Left lung (tissue), 4 donors: ENCODE measurements at regions not wholly inside any gene's neighbourhood (a gene's known extent, or its start where the extent isn't known, plus 50 kb on each side); places are given as distances from the start of the nearest gene placed in this dataset.

Source experiments
- ATAC-seq: fragments of 200-7000 bp; cut with Tn5 transposase; one replicate; pipeline ENCODE4 v1.9.1; 2020; ENCODE audit warnings: moderate library complexity
- DNase-seq, 4 donors: peaks; one replicate each; pipeline ENCODE4 v3.0.0-alpha.2; 2013 to 2020
- H3K27ac ChIP-seq, 2 donors: fragments of 200-600 bp; sonication (generic) in 1 of 2; one replicate each; pipeline versions ENCODE4 v1.5.0 to v1.8.0; 2020 to 2021
- H3K27me3 ChIP-seq, 2 donors: fragments of 200-600 bp; sonication (generic) in 1 of 2; one replicate each; pipeline versions ENCODE4 v1.5.0 to v1.8.0; 2020 to 2021
- H3K36me3 ChIP-seq, 2 donors: fragments of 200-600 bp; sonication (generic) in 1 of 2; one replicate each; pipeline versions ENCODE4 v1.5.0 to v1.8.0; 2020 to 2021
- H3K4me1 ChIP-seq, 2 donors: fragments of 200-600 bp; one replicate each; pipeline ENCODE4 v1.8.0; 2021
- H3K4me3 ChIP-seq, 2 donors: fragments of 200-600 bp; sonication (generic) in 1 of 2; one replicate each; pipeline versions ENCODE4 v1.5.0 to v1.8.0; 2020 to 2021; ENCODE audit warnings: mild to moderate bottlenecking in 1 of 2
- H3K9me3 ChIP-seq, 2 donors: fragments of 200-600 bp; sonication (generic) in 1 of 2; one replicate each; pipeline versions ENCODE4 v1.5.0 to v1.8.0; 2020 to 2021
- CTCF ChIP-seq, 2 donors: fragments of 200-600 bp; sonication (generic) in 1 of 2; IDR thresholded peaks; one replicate each; pipeline versions ENCODE4 v1.5.0 to v1.8.0; 2021; ENCODE audit warnings: antibody characterized with exemption in 2 of 2
- intact Hi-C, 2 donors: fragments of 100-400 bp; cut with DNase I; formaldehyde crosslinking; loops; one replicate each; pipeline versions ENCODE4 v1.11.2 to v1.14.2; 2022
- donor health status: DM: no; HTN: yes; CAD: no.
- donor health status: DM: no; HTN: no; CAD: no.

- Histone ChIP-seq H3K4me1 (no peaks in the 10 kb centered on the region), H3K27me3 (no peaks in the 10 kb centered on the region), H3K36me3 (no peaks in the 10 kb centered on the region), H3K27ac (no peak overlapping the region), H3K4me3 (no peak overlapping the region), H3K9me3 (peaks cover 0 to 10% of the 10 kb centered on the region in 2 donors)
- ATAC-seq: no peak
- DNase-seq: no peak
- intact Hi-C loops: no loop called here
- no peak for TF ChIP-seq CTCF (IDR thresholded peaks at IDR 0.05)
These were observed 119.3 kb upstream of the CHST15 start for GRCh38 chr10:124212702-124213101.

GRCh38 chr10:124211921-124212320 lies 118.5 kb upstream of the CHST15 start:
- Histone ChIP-seq H3K4me3 (no peak overlapping the region), H3K36me3 (no peaks in the 10 kb centered on the region), H3K27ac (no peak overlapping the region), H3K27me3 (no peaks in the 10 kb centered on the region), H3K9me3 (peaks cover 0 to 10% of the 10 kb centered on the region in 2 donors), H3K4me1 (no peaks in the 10 kb centered on the region)
- no peak for DNase-seq
- no peak for TF ChIP-seq CTCF (IDR thresholded peaks at IDR 0.05)
- ATAC-seq: no peak
- intact Hi-C loops: no loop called here

GRCh38 chr10:124210263-124210662 lies 116.9 kb upstream of the CHST15 start:
- Histone ChIP-seq H3K36me3 (no peaks in the 10 kb centered on the region), H3K27me3 (no peaks in the 10 kb centered on the region), H3K27ac (no peak overlapping the region), H3K4me1 (no peaks in the 10 kb centered on the region), H3K9me3 (peaks cover 0 to 10% of the 10 kb centered on the region in 2 donors), H3K4me3 (no peak overlapping the region)
- DNase-seq (no peak), ATAC-seq (no peak)
- no peak for TF ChIP-seq CTCF (IDR thresholded peaks at IDR 0.05)
- intact Hi-C loops: no loop called here

GRCh38 chr10:124207391-124207790 lies 114.0 kb upstream of the CHST15 start:
- Histone ChIP-seq H3K36me3 (no peaks in the 10 kb centered on the region), H3K27me3 (no peaks in the 10 kb centered on the region), H3K4me3 (no peak overlapping the region), H3K9me3 (peaks cover 0 to 10% of the 10 kb centered on the region in 2 donors), H3K27ac (no peak overlapping the region), H3K4me1 (no peaks in the 10 kb centered on the region)
- no peak for DNase-seq
- no peak for ATAC-seq
- intact Hi-C loops: no loop called here
- no peak for TF ChIP-seq CTCF (IDR thresholded peaks at IDR 0.05)

- Histone ChIP-seq H3K4me3 (no peak overlapping the region), H3K27ac (no peak overlapping the region), H3K9me3 (peaks cover 0 to 9% of the 10 kb centered on the region in 2 donors), H3K27me3 (no peaks in the 10 kb centered on the region), H3K4me1 (no peaks in the 10 kb centered on the region), H3K36me3 (no peaks in the 10 kb centered on the region)
- TF ChIP-seq CTCF (IDR thresholded peaks at IDR 0.05): no peak
- no peak for ATAC-seq
- intact Hi-C loops: no loop called here
- no peak for DNase-seq
These were observed 113.2 kb upstream of the CHST15 start for GRCh38 chr10:124206616-124207015.
